ENCODE measurements at regions not wholly inside any gene's neighbourhood (a gene's known extent, or its start where the extent isn't known, plus 50 kb on each side); places are given as distances from the start of the nearest gene placed in this dataset.

DNA sequence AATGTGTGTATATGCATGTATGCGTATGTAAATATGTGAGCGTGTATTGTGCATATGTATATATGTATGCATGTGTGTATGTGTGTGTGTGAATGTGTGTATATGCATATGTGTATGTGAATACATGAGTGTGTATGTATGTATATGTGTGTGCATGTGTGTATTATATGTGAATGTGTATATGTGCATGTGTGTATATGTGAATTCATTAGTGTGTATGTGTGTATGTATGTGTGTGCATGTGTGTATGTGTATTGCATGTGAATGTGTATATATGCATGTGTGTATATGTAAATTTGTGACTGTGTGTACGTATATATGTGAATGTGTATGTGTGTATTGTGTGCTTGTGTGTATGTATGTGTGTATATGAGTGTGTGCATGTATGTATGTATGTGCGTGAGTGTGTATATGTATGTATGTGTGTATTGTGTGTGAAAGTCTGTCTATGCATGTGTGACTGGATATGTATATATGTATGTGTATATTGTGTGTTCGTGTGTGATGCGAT is 455.9 kb downstream of the TYW1 start:
- H3K36me3 ChIP-seq, result no peaks in the 10 kb centered on the region
- no peak overlapping the region for H3K4me3 ChIP-seq
- H3K27me3 ChIP-seq, result peaks cover 0 to 7% (median 0%) of the 10 kb centered on the region in 11 experiments; a peak in 1 of 22 replicates
- no peak overlapping the region for H3K27ac ChIP-seq
- H3K9ac ChIP-seq, result no peak overlapping the region
- peaks cover 20 to 39% (median 35%) of the 10 kb centered on the region in 10 experiments for H3K4me1 ChIP-seq
- peaks cover 0 to 4% (median 0%) of the 10 kb centered on the region in 11 experiments; a peak in 1 of 22 replicates for H4K20me1 ChIP-seq
- H3K9me3 ChIP-seq (replicated peaks in 1 of 11), result peaks cover 0 to 2% (median 0%) of the 10 kb centered on the region in 11 experiments; a peak in 2 of 22 replicates
- H3K4me2 ChIP-seq, result no peak overlapping the region
- TF ChIP-seq Cebpa-rat (IDR thresholded peaks at IDR 0.05), result no peak

DNA sequence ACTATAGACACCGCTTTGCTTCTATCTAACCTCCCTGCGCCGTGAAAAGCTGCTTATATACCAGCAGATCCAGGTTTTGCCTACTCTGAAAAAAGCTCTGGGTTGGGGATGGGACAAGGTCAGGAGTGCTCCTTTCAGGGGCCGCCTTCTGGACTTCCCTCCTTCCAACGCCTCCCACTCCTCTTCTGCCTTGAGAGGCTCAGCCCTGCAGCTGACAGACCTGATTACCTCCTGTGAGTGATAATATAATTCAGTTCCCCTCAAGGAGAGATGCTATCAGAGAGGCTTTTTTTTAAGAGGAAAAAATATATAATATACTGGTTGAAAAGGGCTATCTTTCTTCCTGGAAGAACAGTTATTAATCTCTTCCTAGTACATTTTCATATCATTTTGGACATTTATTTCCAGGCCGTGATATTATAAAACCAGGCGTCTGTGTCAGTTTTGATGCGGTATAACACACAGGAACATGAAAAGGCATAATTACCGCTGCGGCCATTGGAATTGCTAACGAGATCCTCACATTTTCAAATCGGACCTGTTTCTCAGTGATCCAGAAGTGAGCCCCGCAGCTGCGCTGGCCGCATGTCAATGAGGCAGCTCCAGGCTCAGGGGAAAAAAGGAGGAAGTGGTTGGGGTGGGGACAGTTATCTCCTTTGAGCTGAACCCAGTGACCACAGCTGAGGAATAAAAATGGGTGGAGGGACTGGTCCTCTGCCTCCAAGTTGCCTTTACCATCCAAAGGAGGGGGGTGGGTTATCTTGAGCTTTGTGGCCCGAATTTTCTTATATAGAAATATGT is 457.1 kb downstream of the TYW1 start:
- peaks cover 0 to 7% (median 0%) of the 10 kb centered on the region in 11 experiments; a peak in 1 of 22 replicates for H3K27me3 ChIP-seq
- H3K9me3 ChIP-seq (replicated peaks in 1 of 11), result no peaks in the 10 kb centered on the region
- no peak for TF ChIP-seq Cebpa-rat (IDR thresholded peaks at IDR 0.05)
- peak overlapping the region in 4 of 11 experiments; percentile 1 to 20 (median 11); a peak in 3 of 22 replicates for H3K9ac ChIP-seq
- H3K4me3 ChIP-seq, result peak overlapping the region in 2 of 10 experiments; percentile 10 to 25; a peak in 2 of 20 replicates
- H4K20me1 ChIP-seq, result peaks cover 0 to 4% (median 0%) of the 10 kb centered on the region in 11 experiments; a peak in 1 of 22 replicates
- H3K36me3 ChIP-seq, result no peaks in the 10 kb centered on the region
- H3K27ac ChIP-seq, result peak overlapping the region in 3 of 11 experiments; percentile 29 to 46 (median 34); a peak in 3 of 22 replicates
- H3K4me2 ChIP-seq, result peak overlapping the region; percentile 61 to 83 (median 78)
- peaks cover 20 to 39% (median 35%) of the 10 kb centered on the region in 10 experiments for H3K4me1 ChIP-seq

DNA sequence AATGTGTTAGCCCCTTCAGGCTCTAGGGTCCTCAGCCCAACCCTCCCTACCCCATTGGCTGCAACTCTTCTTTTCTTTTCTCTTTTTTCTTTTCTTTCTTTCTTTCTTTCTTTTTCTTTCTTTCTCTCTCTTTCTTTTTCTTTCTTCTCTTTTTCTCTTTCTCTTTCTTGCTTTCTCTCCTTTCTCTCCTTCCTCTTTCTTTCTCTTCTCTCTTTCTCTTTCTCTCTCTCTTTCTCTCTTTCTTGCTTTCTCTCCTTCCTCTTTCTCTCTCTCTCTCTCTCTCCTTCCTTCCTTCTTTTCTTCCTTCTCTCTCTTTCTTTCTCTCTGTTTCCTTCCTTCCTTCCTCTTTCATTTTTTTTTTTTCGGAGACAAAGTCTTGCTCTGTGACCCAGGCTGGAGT is 458.9 kb downstream of the TYW1 start:
- Histone ChIP-seq H3K27me3 (peaks cover 0 to 7% (median 0%) of the 10 kb centered on the region in 11 experiments; a peak in 1 of 22 replicates), H3K9me3 (replicated peaks in 1 of 11) (no peaks in the 10 kb centered on the region), H3K4me1 (peaks cover 20 to 39% (median 35%) of the 10 kb centered on the region in 10 experiments), H3K9ac (no peak overlapping the region), H3K4me3 (no peak overlapping the region), H4K20me1 (peaks cover 0 to 4% (median 0%) of the 10 kb centered on the region in 11 experiments; a peak in 1 of 22 replicates), H3K27ac (no peak overlapping the region), H3K36me3 (no peaks in the 10 kb centered on the region), H3K4me2 (peak overlapping the region in 9 of 11 experiments; percentile 61 to 83 (median 77); a peak in 16 of 22 replicates)
- TF ChIP-seq Cebpa-rat (IDR thresholded peaks at IDR 0.05), result no peak

DNA sequence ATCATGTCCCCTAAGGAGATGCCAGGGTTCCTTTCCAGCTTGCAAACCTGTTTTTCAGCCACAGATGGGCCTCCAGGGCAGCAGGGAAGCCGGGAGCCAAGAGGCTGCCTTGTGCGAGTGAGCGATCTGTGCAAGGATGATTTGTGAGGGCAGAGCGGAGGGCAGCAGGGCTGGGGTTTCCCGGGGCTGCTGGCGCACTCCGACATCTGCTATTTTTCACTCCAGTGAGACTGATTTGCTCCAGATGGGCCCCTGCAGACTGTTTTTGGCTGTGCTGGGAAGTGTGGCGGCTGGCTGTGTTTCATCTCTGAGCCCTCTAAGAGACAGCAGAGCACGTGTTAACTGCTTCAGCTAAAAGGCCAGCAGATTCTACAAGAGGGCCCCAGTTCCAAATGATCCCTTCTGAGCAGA is 466.2 kb downstream of the TYW1 start:
- no peak overlapping the region for H3K4me3 ChIP-seq
- no peaks in the 10 kb centered on the region for H3K27me3 ChIP-seq
- TF ChIP-seq Cebpa-rat (IDR thresholded peaks at IDR 0.05), result no peak
- H3K9ac ChIP-seq, result peak overlapping the region in 3 of 11 experiments; percentile 12 to 29 (median 28); a peak in 3 of 22 replicates
- peak overlapping the region in 10 of 11 experiments; percentile 23 to 78 (median 55); a peak in 18 of 22 replicates for H3K4me2 ChIP-seq
- no peaks in the 10 kb centered on the region for H4K20me1 ChIP-seq
- H3K36me3 ChIP-seq, result no peaks in the 10 kb centered on the region
- peaks cover 0 to 25% (median 22%) of the 10 kb centered on the region in 10 experiments; a peak in 15 of 20 replicates for H3K4me1 ChIP-seq
- H3K27ac ChIP-seq, result peak overlapping the region in 1 of 11 experiments; percentile 1; a peak in 1 of 22 replicates
- peaks cover 20 to 31% (median 23%) of the 10 kb centered on the region in 11 experiments for H3K9me3 ChIP-seq (replicated peaks in 1 of 11)

DNA sequence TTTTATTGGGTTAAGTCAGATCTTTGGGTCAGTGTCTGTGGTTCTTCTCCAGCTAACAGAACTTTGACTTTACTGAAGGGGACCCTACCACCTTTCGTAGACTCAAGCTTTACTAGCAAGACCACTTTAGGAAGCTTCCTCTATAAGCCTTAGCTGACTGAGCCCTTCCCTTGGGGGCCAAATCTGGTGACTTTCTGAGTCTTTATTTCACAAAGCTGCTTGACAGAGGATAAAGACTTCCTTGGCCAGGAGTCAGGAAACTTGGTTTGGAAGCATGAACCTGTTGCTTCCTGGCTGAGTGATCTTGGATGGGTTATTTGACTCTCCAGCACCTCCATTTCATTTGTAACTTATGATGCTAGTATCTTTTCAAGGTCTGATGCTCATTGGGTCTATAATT is 466.7 kb downstream of the TYW1 start:
- Histone ChIP-seq H3K27me3 (no peaks in the 10 kb centered on the region), H3K36me3 (no peaks in the 10 kb centered on the region), H3K9ac (peak overlapping the region in 2 of 11 experiments; percentile 28 to 29; a peak in 2 of 22 replicates), H3K4me2 (peak overlapping the region in 8 of 11 experiments; percentile 23 to 78 (median 63); a peak in 15 of 22 replicates), H4K20me1 (no peaks in the 10 kb centered on the region), H3K4me3 (no peak overlapping the region), H3K4me1 (peaks cover 0 to 25% (median 22%) of the 10 kb centered on the region in 10 experiments; a peak in 15 of 20 replicates), H3K27ac (peak overlapping the region in 1 of 11 experiments; percentile 1; a peak in 1 of 22 replicates), H3K9me3 (replicated peaks in 1 of 11) (peaks cover 23 to 36% (median 27%) of the 10 kb centered on the region in 11 experiments)
- TF ChIP-seq Cebpa-rat (IDR thresholded peaks at IDR 0.05), result no peak

DNA sequence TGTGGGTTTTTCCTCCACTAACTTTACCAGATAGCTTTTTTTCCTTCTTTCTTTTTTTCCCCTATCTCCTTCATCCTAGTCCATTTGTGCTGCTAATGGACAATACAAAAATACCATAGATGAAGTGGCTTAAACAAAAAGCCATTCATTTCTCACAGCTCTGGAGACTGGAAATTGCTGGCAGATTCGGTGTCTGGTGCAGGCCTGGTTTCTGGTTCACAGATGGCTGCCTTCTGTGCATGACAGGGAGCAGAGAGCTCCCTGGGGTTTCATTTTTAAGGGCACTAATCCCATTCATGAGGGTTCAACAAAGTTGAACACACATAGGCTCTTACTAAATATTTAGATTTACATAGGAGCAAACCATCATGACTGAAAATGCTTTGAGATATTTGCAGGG is 467.4 kb downstream of the TYW1 start:
- Histone ChIP-seq H3K9ac (no peak overlapping the region), H3K27me3 (no peaks in the 10 kb centered on the region), H3K27ac (no peak overlapping the region), H3K4me2 (peak overlapping the region in 8 of 11 experiments; percentile 23 to 78 (median 63); a peak in 14 of 22 replicates), H4K20me1 (no peaks in the 10 kb centered on the region), H3K36me3 (no peaks in the 10 kb centered on the region), H3K9me3 (replicated peaks in 1 of 11) (peaks cover 27 to 40% (median 30%) of the 10 kb centered on the region in 11 experiments), H3K4me1 (peaks cover 0 to 25% (median 22%) of the 10 kb centered on the region in 10 experiments; a peak in 15 of 20 replicates), H3K4me3 (no peak overlapping the region)
- TF ChIP-seq Cebpa-rat (IDR thresholded peaks at IDR 0.05), result no peak

DNA sequence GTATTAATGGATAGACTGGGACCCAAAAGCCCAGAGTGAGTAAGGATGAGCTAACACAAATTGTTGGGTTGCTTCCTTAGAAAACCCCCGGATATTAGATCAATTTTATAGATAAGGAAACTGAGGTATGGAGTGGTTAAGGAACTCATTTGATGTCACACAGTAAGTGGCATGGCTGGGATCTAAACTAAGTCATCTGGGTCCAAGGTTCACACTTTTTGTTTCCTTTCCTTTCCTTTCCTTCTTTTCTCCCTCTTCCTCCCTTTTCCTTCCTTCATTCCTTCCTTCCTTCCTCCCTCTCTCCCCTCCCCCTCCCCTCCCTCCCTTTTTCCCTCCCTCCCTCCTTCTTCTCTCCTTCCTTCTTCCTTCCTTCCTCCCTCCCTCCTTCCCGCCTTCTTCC is 469.5 kb downstream of the TYW1 start:
- Histone ChIP-seq H4K20me1 (no peaks in the 10 kb centered on the region), H3K9me3 (replicated peaks in 1 of 11) (peaks cover 27 to 44% (median 30%) of the 10 kb centered on the region in 11 experiments), H3K4me1 (peaks cover 0 to 25% (median 22%) of the 10 kb centered on the region in 10 experiments; a peak in 15 of 20 replicates), H3K4me2 (no peak overlapping the region), H3K9ac (no peak overlapping the region), H3K36me3 (no peaks in the 10 kb centered on the region), H3K4me3 (no peak overlapping the region), H3K27me3 (no peaks in the 10 kb centered on the region), H3K27ac (no peak overlapping the region)
- TF ChIP-seq Cebpa-rat (IDR thresholded peaks at IDR 0.05), result no peak

DNA sequence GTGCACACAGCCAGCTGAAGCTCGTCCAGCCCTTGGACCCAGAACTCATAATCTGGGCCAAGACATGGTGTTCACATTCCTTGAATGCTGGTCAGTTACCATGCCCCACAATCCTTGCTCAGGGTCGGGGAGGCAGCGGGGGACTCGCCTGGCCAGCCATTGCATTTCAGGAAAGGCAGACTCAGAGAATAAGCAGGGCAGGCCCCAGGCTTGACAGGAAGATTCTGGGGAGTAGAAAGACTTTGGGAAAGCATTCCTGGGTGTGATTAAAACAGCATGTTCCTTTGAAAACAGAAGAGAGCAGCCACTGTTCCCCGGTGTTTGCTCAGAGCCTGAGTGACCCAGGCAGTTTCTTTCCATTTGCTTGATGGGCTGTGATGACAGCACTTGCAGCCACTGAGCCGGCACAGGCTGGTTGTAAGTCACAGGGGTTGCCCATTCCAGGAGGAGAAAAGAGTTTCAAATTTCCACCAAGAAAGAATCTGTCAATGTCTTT is 473.7 kb downstream of the TYW1 start:
- TF ChIP-seq Cebpa-rat (IDR thresholded peaks at IDR 0.05), result no peak
- H3K27ac ChIP-seq, result no peak overlapping the region
- no peak overlapping the region for H3K9ac ChIP-seq

DNA sequence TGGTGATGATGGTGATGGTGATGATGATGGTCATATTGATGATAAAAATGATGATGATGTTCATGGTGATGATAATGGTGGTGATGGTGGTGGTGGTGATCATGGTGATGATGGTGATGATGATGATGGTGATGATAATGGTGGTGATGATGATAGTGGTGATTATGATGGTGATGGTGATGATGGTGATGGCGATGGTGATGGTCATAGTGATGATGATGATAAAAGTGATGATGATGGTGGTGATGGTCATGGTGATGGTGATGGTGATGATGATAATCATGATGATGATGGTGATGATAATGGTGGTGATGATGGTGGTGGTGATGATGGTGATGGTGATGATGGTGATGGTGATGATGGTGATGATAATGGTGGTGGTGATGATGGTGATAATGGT is 478.7 kb downstream of the TYW1 start:
- Histone ChIP-seq H3K9me3 (replicated peaks in 1 of 11) (peaks cover 0 to 6% (median 0%) of the 10 kb centered on the region in 11 experiments; a peak in 4 of 22 replicates), H3K4me2 (no peak overlapping the region), H4K20me1 (no peaks in the 10 kb centered on the region), H3K36me3 (no peaks in the 10 kb centered on the region), H3K27me3 (no peaks in the 10 kb centered on the region), H3K27ac (no peak overlapping the region), H3K9ac (no peak overlapping the region), H3K4me1 (no peaks in the 10 kb centered on the region), H3K4me3 (no peak overlapping the region)
- no peak for TF ChIP-seq Cebpa-rat (IDR thresholded peaks at IDR 0.05)

More for the DNA sequence above, 473.7 kb downstream of the TYW1 start:
- Histone ChIP-seq H3K4me1 (no peaks in the 10 kb centered on the region), H3K36me3 (no peaks in the 10 kb centered on the region), H3K4me2 (no peak overlapping the region), H3K4me3 (no peak overlapping the region), H4K20me1 (no peaks in the 10 kb centered on the region), H3K9me3 (replicated peaks in 1 of 11) (peaks cover 14 to 31% (median 21%) of the 10 kb centered on the region in 11 experiments; a peak in 19 of 22 replicates), H3K27me3 (no peaks in the 10 kb centered on the region)

Measured in BLaER1 treated with 17β-estradiol and CSF1 and Interleukin-3, amounts not matched to agents 10 nM and 100 nM (cell line).